Left lung (tissue), 4 donors: ENCODE measurements at regions not wholly inside any gene's neighbourhood (a gene's known extent, or its start where the extent isn't known, plus 50 kb on each side); places are given as distances from the start of the nearest gene placed in this dataset.

Source experiments
- ATAC-seq: fragments of 200-7000 bp; cut with Tn5 transposase; one replicate; pipeline ENCODE4 v1.9.1; 2020; ENCODE audit warnings: moderate library complexity
- DNase-seq, 4 donors: peaks; one replicate each; pipeline ENCODE4 v3.0.0-alpha.2; 2013 to 2020
- H3K27ac ChIP-seq, 2 donors: fragments of 200-600 bp; sonication (generic) in 1 of 2; one replicate each; pipeline versions ENCODE4 v1.5.0 to v1.8.0; 2020 to 2021
- H3K27me3 ChIP-seq, 2 donors: fragments of 200-600 bp; sonication (generic) in 1 of 2; one replicate each; pipeline versions ENCODE4 v1.5.0 to v1.8.0; 2020 to 2021
- H3K36me3 ChIP-seq, 2 donors: fragments of 200-600 bp; sonication (generic) in 1 of 2; one replicate each; pipeline versions ENCODE4 v1.5.0 to v1.8.0; 2020 to 2021
- H3K4me1 ChIP-seq, 2 donors: fragments of 200-600 bp; one replicate each; pipeline ENCODE4 v1.8.0; 2021
- H3K4me3 ChIP-seq, 2 donors: fragments of 200-600 bp; sonication (generic) in 1 of 2; one replicate each; pipeline versions ENCODE4 v1.5.0 to v1.8.0; 2020 to 2021; ENCODE audit warnings: mild to moderate bottlenecking in 1 of 2
- H3K9me3 ChIP-seq, 2 donors: fragments of 200-600 bp; sonication (generic) in 1 of 2; one replicate each; pipeline versions ENCODE4 v1.5.0 to v1.8.0; 2020 to 2021
- intact Hi-C, 2 donors: fragments of 100-400 bp; cut with DNase I; formaldehyde crosslinking; loops; one replicate each; pipeline versions ENCODE4 v1.11.2 to v1.14.2; 2022
- TF ChIP-seq, protein P1 (sequence below), 2 donors: fragments of 200-600 bp; sonication (generic) in 1 of 2; IDR thresholded peaks; one replicate each; pipeline versions ENCODE4 v1.5.0 to v1.8.0; 2021; ENCODE audit warnings: antibody characterized with exemption in 2 of 2
- donor health status: DM: no; HTN: yes; CAD: no.
- donor health status: DM: no; HTN: no; CAD: no.

DNA sequence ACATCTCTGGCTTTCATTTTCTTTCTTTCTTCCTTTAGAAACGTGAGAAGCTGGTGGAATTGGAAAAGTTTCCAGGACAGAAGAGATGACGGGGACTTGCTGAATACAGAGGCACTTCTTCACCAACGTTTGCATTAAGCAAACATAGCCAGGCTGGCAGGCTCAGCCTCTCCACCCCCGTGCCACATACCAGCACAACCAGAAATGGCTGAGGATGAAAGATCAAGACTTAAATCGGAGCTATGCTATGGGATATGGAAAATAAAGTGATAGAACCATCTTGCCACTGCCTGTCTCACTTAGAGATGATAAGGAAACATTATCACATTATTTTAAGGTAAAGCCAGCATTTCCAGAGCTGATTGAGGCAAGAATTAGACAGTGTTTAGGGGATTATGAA, 483.3 kb downstream of the BCL11A start:
- DNase-seq (peak in 1 of 4 donors; percentile 17), ATAC-seq (no peak)
- Histone ChIP-seq H3K27me3 (no peaks in the 10 kb centered on the region), H3K4me3 (no peak overlapping the region), H3K36me3 (no peaks in the 10 kb centered on the region), H3K27ac (no peak overlapping the region), H3K9me3 (no peaks in the 10 kb centered on the region), H3K4me1 (no peaks in the 10 kb centered on the region)
- intact Hi-C loops = no loop called here
- TF ChIP-seq, protein P1, sequence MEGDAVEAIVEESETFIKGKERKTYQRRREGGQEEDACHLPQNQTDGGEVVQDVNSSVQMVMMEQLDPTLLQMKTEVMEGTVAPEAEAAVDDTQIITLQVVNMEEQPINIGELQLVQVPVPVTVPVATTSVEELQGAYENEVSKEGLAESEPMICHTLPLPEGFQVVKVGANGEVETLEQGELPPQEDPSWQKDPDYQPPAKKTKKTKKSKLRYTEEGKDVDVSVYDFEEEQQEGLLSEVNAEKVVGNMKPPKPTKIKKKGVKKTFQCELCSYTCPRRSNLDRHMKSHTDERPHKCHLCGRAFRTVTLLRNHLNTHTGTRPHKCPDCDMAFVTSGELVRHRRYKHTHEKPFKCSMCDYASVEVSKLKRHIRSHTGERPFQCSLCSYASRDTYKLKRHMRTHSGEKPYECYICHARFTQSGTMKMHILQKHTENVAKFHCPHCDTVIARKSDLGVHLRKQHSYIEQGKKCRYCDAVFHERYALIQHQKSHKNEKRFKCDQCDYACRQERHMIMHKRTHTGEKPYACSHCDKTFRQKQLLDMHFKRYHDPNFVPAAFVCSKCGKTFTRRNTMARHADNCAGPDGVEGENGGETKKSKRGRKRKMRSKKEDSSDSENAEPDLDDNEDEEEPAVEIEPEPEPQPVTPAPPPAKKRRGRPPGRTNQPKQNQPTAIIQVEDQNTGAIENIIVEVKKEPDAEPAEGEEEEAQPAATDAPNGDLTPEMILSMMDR (IDR thresholded peaks at IDR 0.05) = no peak

- Histone ChIP-seq H3K9me3 (no peaks in the 10 kb centered on the region), H3K27me3 (no peaks in the 10 kb centered on the region), H3K4me3 (no peak overlapping the region), H3K4me1 (no peaks in the 10 kb centered on the region), H3K36me3 (no peaks in the 10 kb centered on the region), H3K27ac (no peak overlapping the region)
- ATAC-seq (no peak), DNase-seq (no peak)
- intact Hi-C loops = no loop called here
- TF ChIP-seq, protein P1 (IDR thresholded peaks at IDR 0.05) = no peak
Measured at GRCh38 chr2:60068755-60069154, 484.7 kb downstream of the BCL11A start.

- DNase-seq = no peak
- Histone ChIP-seq H3K36me3 (no peaks in the 10 kb centered on the region), H3K27me3 (no peaks in the 10 kb centered on the region), H3K4me1 (no peaks in the 10 kb centered on the region), H3K9me3 (no peaks in the 10 kb centered on the region), H3K27ac (no peak overlapping the region), H3K4me3 (no peak overlapping the region)
- no peak for ATAC-seq
- intact Hi-C loops = no loop called here
- TF ChIP-seq, protein P1 (IDR thresholded peaks at IDR 0.05) = no peak
Measured at GRCh38 chr2:60067006-60067405, 486.4 kb downstream of the BCL11A start.

GRCh38 chr2:60066096-60066839, 487.2 kb downstream of the BCL11A start:
- H3K27ac ChIP-seq = no peak overlapping the region
- no peaks in the 10 kb centered on the region for H3K27me3 ChIP-seq
- H3K4me1 ChIP-seq = no peaks in the 10 kb centered on the region
- no peak overlapping the region for H3K4me3 ChIP-seq
- H3K36me3 ChIP-seq = no peaks in the 10 kb centered on the region
- no peak for DNase-seq
- H3K9me3 ChIP-seq = no peaks in the 10 kb centered on the region
- ATAC-seq = no peak
- intact Hi-C loops = no loop called here
- TF ChIP-seq, protein P1 (IDR thresholded peaks at IDR 0.05) = no peak

DNA sequence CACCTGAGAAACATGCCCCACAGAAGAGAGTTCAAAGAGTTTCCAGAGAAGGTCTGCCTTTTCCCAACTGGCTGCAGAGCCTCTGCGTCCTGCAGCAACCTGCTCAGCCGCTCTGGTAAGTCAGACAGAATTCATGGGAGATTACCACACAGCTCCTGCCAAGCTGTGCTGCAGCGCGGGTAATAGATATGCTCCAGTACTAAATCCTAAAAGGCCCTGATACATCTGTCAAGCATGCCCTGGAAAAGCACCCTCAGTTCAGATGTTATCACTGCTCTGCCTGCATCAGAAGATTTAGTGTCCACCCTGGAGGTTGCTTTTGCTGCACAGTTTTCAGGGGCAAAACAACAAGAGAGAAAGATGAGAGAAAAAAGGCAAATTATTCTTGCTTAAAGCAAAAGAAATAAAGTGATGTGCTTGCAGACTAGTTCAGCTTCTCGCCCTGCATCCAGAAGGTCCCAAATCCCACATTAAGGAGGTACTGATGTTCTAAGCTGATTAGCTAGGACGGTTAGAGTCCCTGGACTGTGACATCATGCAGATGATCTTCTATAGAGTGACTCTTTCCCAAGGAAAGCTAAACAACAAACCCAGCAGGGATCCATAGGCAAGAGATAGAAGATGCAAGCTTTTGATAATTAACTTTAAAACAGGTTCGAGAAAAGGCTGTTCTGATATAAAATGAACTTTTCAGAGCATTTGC, 488.6 kb downstream of the BCL11A start:
- Histone ChIP-seq H3K27ac (no peak overlapping the region), H3K27me3 (no peaks in the 10 kb centered on the region), H3K9me3 (no peaks in the 10 kb centered on the region), H3K4me1 (no peaks in the 10 kb centered on the region), H3K4me3 (no peak overlapping the region), H3K36me3 (no peaks in the 10 kb centered on the region)
- DNase-seq (no peak), ATAC-seq (no peak)
- intact Hi-C loops = no loop called here
- TF ChIP-seq, protein P1 (IDR thresholded peaks at IDR 0.05) = no peak
